ENCODE measurements at regions not wholly inside any gene's neighbourhood (a gene's known extent, or its start where the extent isn't known, plus 50 kb on each side); places are given as distances from the start of the nearest gene placed in this dataset.

- H3K4me1 ChIP-seq (ENCODE audit: insufficient read depth) = no peaks in the 10 kb centered on the region
- H3K4me3 ChIP-seq (ENCODE audit: low read depth, low read length) = no peak overlapping the region
- no peaks in the 10 kb centered on the region for H3K36me3 ChIP-seq (ENCODE audit: insufficient read depth)
- WGBS = 82% methylated on average over 7 of the region's 7 CpGs
- DNase-seq (ENCODE audit: extremely low spot score) = no peak
- no peak overlapping the region for H3K27ac ChIP-seq (ENCODE audit: low read depth)
Measured at GRCh38 chr2:59440491-59440890, 1113.0 kb downstream of the BCL11A start.

- Histone ChIP-seq H3K27ac (ENCODE audit: low read depth) (no peak overlapping the region), H3K36me3 (ENCODE audit: insufficient read depth) (no peaks in the 10 kb centered on the region), H3K4me3 (ENCODE audit: low read depth, low read length) (no peak overlapping the region), H3K4me1 (ENCODE audit: insufficient read depth) (no peaks in the 10 kb centered on the region)
- DNase-seq (ENCODE audit: extremely low spot score) = no peak
- WGBS = 94% methylated on average over 3 of the region's 3 CpGs
Measured at GRCh38 chr2:59435635-59436034, 1117.8 kb downstream of the BCL11A start.

DNA sequence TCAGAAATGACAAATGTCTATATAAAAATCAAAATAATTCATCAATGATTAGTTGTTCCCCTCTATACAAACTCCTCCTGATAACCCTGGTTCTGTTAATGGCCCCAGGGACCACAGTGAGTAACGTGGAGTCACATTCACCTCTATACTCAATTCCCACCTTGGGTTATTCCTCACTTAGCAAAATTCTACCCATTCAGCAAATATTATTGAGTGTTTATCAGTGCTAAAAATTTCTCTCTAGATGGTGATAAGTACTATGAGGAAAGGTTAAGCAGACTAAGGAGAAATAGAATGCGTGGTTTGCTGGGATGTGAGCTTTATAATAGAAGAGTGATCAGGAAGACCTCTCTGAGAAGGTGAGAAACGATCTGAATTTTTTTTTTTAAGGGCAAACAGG lies 1124.5 kb downstream of the BCL11A start:
- no peak overlapping the region for H3K27ac ChIP-seq (ENCODE audit: low read depth)
- no peak overlapping the region for H3K4me3 ChIP-seq (ENCODE audit: low read depth, low read length)
- H3K4me1 ChIP-seq (ENCODE audit: insufficient read depth) = no peaks in the 10 kb centered on the region
- DNase-seq (ENCODE audit: extremely low spot score) = no peak
- 86% methylated on average over 3 of the region's 3 CpGs for WGBS
- H3K36me3 ChIP-seq (ENCODE audit: insufficient read depth) = no peaks in the 10 kb centered on the region

DNA sequence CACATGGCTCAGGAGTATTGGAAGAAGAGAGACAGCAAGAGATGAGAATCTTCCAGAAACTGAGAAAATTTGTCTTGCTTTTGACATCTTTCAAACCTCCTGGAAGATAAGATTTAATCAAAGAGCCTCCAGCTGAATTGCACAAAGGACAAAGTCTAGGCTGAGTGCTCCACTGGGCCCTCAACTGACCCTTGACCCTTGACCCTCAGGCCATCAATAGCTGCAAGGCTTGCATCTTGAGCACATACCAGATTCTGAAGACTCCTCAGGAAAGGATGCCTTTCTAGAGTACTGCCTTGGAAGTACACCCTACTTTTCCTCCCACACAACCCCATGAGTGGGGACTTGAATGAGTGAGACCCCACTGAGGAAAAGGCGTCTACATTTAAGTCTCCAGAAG lies 1125.5 kb downstream of the BCL11A start:
- Histone ChIP-seq H3K4me1 (ENCODE audit: insufficient read depth) (no peaks in the 10 kb centered on the region), H3K36me3 (ENCODE audit: insufficient read depth) (no peaks in the 10 kb centered on the region), H3K27ac (ENCODE audit: low read depth) (no peak overlapping the region), H3K4me3 (ENCODE audit: low read depth, low read length) (no peak overlapping the region)
- DNase-seq (ENCODE audit: extremely low spot score) = no peak
- WGBS = 93% methylated on average over 1 of the region's 1 CpG

GRCh38 chr2:59425247-59425646 lies 1128.2 kb downstream of the BCL11A start:
- no peak overlapping the region for H3K27ac ChIP-seq (ENCODE audit: low read depth)
- no peaks in the 10 kb centered on the region for H3K36me3 ChIP-seq (ENCODE audit: insufficient read depth)
- H3K4me1 ChIP-seq (ENCODE audit: insufficient read depth) = no peaks in the 10 kb centered on the region
- H3K4me3 ChIP-seq (ENCODE audit: low read depth, low read length) = no peak overlapping the region
- no peak for DNase-seq (ENCODE audit: extremely low spot score)
- 30% methylated on average over 3 of the region's 3 CpGs for WGBS

DNA sequence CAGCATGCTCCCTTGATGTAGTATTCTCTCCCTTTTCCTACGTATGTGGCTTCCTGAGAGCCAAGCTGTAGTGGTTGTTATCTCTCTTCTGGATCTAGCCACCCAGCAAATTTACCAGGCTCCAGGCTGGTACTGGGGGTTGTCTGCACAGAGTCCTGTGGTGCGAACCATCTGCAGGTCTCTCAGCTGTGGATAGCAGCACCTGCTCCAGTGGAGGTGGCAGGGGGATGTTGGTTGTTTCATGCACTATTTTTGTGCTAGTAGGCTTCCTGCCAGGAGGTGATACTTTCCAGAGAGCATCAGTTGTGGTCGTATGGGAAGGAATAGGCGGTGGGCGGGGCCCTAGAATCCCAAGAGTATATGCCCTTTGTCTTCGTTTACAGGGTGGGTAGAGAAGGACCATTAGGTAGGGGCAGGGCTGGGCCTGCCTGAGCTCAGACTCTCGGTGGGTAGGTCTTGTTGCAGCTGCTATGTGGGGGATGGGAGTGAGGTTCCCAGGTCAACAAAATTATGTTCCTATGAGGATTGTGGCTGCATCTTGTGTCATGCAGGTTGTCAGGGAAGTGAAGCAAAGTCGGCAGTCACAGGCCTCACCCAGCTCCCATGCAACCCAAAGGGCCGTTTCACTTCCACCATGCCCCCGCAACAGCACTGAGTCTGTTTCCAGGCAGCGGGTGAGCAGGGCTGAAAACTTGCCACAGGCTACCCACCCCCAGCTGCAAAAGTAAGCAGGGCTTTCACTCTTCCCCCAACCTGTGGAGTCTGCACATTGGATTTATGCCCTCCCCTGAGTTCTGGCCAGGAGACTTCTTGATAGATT lies 1139.5 kb downstream of the BCL11A start:
- 83% methylated on average over 11 of the region's 11 CpGs for WGBS
- H3K27ac ChIP-seq (ENCODE audit: low read depth) = no peak overlapping the region
- no peak for DNase-seq (ENCODE audit: extremely low spot score)
- H3K36me3 ChIP-seq (ENCODE audit: insufficient read depth) = no peaks in the 10 kb centered on the region
- no peaks in the 10 kb centered on the region for H3K4me1 ChIP-seq (ENCODE audit: insufficient read depth)
- no peak overlapping the region for H3K4me3 ChIP-seq (ENCODE audit: low read depth, low read length)

DNA sequence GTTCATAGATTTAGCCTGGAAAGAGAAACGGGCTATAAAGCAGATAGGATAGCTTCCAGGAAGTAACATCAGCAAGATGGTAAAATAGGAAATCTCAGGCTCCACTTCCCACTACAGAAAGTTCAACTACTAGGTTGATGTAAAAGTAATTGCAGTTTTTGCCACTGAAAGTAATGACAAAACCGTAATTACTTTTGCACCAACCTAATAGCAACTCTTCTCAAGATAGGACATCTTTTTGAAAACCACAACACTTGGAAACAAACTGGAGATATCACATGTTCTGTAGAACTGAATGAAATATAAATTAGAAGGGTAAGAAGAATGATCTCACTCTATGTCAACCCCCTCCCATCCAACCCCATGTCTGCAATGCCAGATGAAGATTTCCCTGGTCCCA lies 1154.3 kb downstream of the BCL11A start:
- no peak for DNase-seq (ENCODE audit: extremely low spot score)
- H3K4me1 ChIP-seq (ENCODE audit: insufficient read depth) = no peaks in the 10 kb centered on the region
- no peak overlapping the region for H3K4me3 ChIP-seq (ENCODE audit: low read depth, low read length)
- WGBS = 94% methylated on average over 2 of the region's 2 CpGs
- no peaks in the 10 kb centered on the region for H3K36me3 ChIP-seq (ENCODE audit: insufficient read depth)
- H3K27ac ChIP-seq (ENCODE audit: low read depth) = no peak overlapping the region

DNA sequence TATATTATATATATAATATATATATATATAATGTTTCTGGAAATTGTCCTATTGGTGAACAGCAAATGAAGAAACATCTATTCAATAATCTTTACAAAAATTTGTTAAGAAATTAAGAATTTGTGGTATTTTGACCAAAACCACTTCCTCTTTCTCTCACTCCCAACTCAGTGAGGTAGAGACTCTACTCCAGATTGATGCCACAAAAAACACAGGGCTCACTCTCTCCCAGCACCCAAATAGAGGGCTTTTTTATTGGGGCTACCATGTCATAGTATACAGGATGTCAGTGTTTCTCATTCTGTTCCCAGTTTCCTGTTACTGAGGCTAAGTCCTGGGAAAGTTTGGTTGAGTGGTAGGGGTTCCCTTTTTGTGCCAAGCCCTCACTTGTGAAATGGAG lies 1155.4 kb downstream of the BCL11A start:
- Histone ChIP-seq H3K27ac (ENCODE audit: low read depth) (no peak overlapping the region), H3K36me3 (ENCODE audit: insufficient read depth) (no peaks in the 10 kb centered on the region), H3K4me1 (ENCODE audit: insufficient read depth) (no peaks in the 10 kb centered on the region), H3K4me3 (ENCODE audit: low read depth, low read length) (no peak overlapping the region)
- DNase-seq (ENCODE audit: extremely low spot score) = no peak

GRCh38 chr2:59395119-59395518 lies 1154.0 kb upstream of the FANCL start:
- no peak overlapping the region for H3K27ac ChIP-seq (ENCODE audit: low read depth)
- no peak for DNase-seq (ENCODE audit: extremely low spot score)

GRCh38 chr2:59391896-59392295 lies 1150.8 kb upstream of the FANCL start:
- H3K36me3 ChIP-seq (ENCODE audit: insufficient read depth) = no peaks in the 10 kb centered on the region
- no peak overlapping the region for H3K27ac ChIP-seq (ENCODE audit: low read depth)
- 98% methylated on average over 2 of the region's 2 CpGs for WGBS
- DNase-seq (ENCODE audit: extremely low spot score) = no peak
- H3K4me1 ChIP-seq (ENCODE audit: insufficient read depth) = no peaks in the 10 kb centered on the region
- H3K4me3 ChIP-seq (ENCODE audit: low read depth, low read length) = no peak overlapping the region

More at GRCh38 chr2:59395119-59395518, 1154.0 kb upstream of the FANCL start:
- no peaks in the 10 kb centered on the region for H3K4me1 ChIP-seq (ENCODE audit: insufficient read depth)
- 96% methylated on average over 4 of the region's 4 CpGs for WGBS
- no peaks in the 10 kb centered on the region for H3K36me3 ChIP-seq (ENCODE audit: insufficient read depth)
- no peak overlapping the region for H3K4me3 ChIP-seq (ENCODE audit: low read depth, low read length)

DNA sequence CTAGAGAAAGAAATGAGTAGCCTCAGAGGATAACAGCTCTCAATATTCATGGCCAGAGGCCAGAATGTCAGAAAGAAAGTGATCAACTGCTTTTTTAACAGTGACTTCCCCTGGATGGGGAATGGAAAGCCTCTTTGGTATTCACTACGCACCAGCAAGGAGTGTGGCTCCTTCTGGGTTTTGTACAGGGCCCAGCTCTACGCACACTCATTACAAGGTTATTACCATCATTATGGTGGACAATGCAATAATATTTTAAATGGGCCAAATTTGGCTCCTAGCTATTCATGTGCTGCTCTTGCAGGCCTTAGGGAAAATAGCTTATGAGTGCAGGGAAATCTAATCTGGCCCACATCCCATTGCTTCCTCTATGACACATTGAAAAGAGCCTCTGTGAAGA lies 1149.5 kb upstream of the FANCL start:
- H3K4me3 ChIP-seq (ENCODE audit: low read depth, low read length) = no peak overlapping the region
- no peaks in the 10 kb centered on the region for H3K4me1 ChIP-seq (ENCODE audit: insufficient read depth)
- DNase-seq (ENCODE audit: extremely low spot score) = no peak
- no peak overlapping the region for H3K27ac ChIP-seq (ENCODE audit: low read depth)
- no peaks in the 10 kb centered on the region for H3K36me3 ChIP-seq (ENCODE audit: insufficient read depth)
- 95% methylated on average over 2 of the region's 2 CpGs for WGBS

DNA sequence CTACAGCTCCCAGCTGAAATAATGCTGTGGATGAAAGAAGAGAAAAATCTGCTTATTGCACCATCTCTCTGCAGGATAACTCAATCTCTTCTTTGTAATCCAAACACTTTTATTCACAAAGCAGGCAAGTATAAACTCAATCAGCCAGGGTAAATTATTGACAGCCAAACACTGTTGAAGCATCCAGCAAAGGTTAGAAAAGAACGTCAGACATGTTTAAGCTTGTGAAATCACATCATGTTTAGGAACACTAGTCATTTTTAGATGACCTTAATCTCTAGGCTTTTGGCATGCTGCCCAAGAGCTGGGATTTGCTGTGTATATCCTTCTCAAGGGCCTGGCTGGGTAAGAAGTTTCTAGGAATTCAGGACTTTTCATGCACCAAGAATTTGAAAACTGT lies 1148.1 kb upstream of the FANCL start:
- H3K4me1 ChIP-seq (ENCODE audit: insufficient read depth) = no peaks in the 10 kb centered on the region
- no peak overlapping the region for H3K4me3 ChIP-seq (ENCODE audit: low read depth, low read length)
- 17% methylated on average over 1 of the region's 1 CpG for WGBS
- peak; percentile 18 for DNase-seq (ENCODE audit: extremely low spot score)
- H3K36me3 ChIP-seq (ENCODE audit: insufficient read depth) = no peaks in the 10 kb centered on the region
- H3K27ac ChIP-seq (ENCODE audit: low read depth) = no peak overlapping the region

GRCh38 chr2:59385971-59386370 lies 1144.8 kb upstream of the FANCL start:
- 91% methylated on average over 10 of the region's 10 CpGs for WGBS
- Histone ChIP-seq H3K4me3 (ENCODE audit: low read depth, low read length) (no peak overlapping the region), H3K27ac (ENCODE audit: low read depth) (no peak overlapping the region), H3K36me3 (ENCODE audit: insufficient read depth) (no peaks in the 10 kb centered on the region), H3K4me1 (ENCODE audit: insufficient read depth) (no peaks in the 10 kb centered on the region)
- DNase-seq (ENCODE audit: extremely low spot score) = no peak

DNA sequence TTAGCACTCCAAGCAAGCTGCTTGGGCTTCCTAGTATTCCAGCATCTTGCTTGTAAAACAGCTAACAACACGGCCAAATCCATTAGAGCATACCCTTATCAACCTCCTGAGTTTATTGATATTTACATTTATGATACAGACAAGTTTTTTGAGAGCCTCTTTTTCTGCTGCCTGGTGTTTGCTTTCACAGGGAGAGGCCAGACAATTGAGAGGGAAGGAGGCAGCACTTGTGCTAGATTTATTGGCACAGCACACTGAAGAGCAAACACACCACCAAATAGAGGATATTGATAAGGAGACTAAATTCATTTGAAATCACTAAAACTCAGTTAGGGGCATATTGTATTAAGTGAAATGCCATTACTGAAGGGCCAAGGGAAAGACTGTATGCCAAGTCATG lies 1142.3 kb upstream of the FANCL start:
- no peaks in the 10 kb centered on the region for H3K4me1 ChIP-seq (ENCODE audit: insufficient read depth)
- 20% methylated on average over 1 of the region's 1 CpG for WGBS
- no peak overlapping the region for H3K27ac ChIP-seq (ENCODE audit: low read depth)

DNA sequence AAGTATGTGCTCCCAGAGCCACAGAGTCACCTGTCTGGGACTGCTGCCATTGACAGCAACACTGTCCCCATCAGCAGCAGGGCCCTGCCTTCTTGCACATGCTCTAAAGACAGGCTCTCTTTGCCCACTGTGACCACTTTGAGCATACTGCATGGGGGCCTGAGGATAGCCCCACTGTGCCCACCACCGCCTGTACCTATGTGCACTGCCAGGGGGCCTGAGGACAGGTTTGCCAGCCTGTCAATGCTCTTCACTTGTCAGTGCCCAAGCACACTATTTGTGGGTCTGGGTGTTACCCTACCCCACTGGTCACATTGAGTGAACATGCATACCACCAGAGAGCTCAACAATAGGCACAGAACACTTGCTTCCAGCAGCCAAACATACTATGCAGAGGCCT lies 1137.0 kb upstream of the FANCL start:
- Histone ChIP-seq H3K36me3 (ENCODE audit: insufficient read depth) (no peaks in the 10 kb centered on the region), H3K4me1 (ENCODE audit: insufficient read depth) (no peaks in the 10 kb centered on the region), H3K27ac (ENCODE audit: low read depth) (no peak overlapping the region), H3K4me3 (ENCODE audit: low read depth, low read length) (no peak overlapping the region)
- 94% methylated on average over 1 of the region's 1 CpG for WGBS
- no peak for DNase-seq (ENCODE audit: extremely low spot score)

More for the DNA sequence above, 1142.3 kb upstream of the FANCL start:
- peak; percentile 33 for DNase-seq (ENCODE audit: extremely low spot score)
- Histone ChIP-seq H3K4me3 (ENCODE audit: low read depth, low read length) (no peak overlapping the region), H3K36me3 (ENCODE audit: insufficient read depth) (no peaks in the 10 kb centered on the region)
